NCI-H146 treated with DMSO at 0.1 percent for 48 hours (cell line): ENCODE measurements at regions not wholly inside any gene's neighbourhood (a gene's known extent, or its start where the extent isn't known, plus 50 kb on each side); places are given as distances from the start of the nearest gene placed in this dataset.
"Not testable (repeated sequence)": the region's sequence is repeated elsewhere in the genome, so short reads cannot be mapped to it uniquely, and the experiment has no call there.

Experiments
- DNase-seq: peaks from one replicate; lab custom pipeline; 2025; ENCODE audit not compliant: unreplicated experiment; lab: John Stamatoyannopoulos, UW

DNA sequence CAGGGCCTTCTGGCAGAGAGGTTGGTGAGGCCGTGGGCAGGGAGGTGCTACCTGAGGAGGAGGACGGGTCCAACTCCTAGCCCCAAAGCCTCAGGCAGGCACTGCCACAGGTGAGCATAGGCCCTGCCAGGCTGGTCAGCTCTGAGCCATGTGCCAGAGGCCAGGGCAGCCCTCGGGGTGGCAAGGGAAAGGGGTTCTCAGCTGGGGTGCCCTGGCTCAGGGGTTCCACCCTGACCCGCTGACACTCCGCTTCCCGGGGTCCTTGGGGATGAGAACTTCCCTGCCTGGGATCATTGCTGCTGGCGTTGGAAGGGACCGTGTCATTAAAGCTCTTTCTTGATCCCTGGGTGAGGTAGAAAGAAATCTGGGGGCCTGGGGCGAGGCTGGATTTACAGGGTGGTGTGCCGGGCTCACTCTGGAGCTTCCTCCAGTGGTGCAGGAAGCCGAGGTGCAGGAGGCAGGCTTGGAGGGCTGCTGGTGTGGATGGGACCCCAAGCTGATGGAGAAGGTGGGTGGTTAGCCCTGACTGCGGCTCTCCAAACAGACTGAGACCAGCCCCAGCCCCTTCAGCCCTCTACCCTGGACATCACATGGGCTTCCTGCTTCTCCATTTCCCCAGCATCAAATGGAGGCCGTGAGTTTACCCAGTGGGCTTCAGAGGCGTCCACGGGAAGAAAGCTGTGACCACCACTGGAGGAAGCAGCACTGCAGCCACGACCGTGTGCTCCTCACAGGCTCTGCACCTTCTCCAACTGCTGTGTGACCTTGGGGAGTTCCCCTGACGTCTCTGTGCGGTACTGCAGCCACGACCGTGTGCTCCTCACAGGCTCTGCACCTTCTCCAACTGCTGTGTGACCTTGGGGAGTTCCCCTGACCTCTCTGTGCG, 295.2 kb downstream of the NDUFA10 start:
- no peak for DNase-seq

DNA sequence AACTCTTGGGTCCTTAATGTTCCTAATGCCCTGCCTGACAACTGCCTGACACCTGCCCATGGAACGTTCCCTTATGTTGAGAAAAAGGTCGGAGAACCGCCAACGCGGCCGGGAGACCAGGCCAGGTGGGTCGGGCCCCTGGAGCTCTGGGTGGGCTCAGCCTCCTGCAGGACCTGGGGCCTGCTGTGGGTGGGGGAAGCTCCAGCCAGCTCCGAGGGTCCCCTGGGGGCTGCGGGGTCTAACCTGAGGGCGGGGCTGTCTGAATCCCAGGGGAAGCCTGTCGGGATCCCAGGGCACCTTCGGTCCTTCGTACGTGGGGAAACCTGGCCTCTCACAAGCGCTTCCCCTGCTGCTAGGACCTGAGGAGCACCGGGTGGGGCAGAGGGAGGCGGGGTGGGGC, 296.0 kb downstream of the NDUFA10 start:
- no peak for DNase-seq

DNA sequence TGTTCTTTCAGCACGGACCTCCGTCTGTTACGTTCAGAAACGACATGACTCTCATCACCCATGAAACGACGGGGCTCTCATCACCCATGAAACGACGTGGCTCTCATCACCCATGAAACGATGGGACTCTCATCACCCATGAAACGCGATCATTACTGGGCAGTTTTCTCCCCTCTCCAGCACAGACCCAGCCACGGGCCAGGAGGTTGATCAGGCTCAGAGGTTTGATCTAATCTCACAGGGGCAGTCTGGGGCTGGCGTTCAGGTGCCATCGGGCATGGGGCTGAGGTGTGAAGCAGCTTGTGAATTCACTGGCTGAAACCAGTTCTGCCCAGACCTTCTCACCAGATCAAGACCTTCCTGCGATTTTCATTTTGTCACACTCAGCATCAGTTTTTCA, 296.4 kb downstream of the NDUFA10 start:
- DNase-seq = no peak

DNA sequence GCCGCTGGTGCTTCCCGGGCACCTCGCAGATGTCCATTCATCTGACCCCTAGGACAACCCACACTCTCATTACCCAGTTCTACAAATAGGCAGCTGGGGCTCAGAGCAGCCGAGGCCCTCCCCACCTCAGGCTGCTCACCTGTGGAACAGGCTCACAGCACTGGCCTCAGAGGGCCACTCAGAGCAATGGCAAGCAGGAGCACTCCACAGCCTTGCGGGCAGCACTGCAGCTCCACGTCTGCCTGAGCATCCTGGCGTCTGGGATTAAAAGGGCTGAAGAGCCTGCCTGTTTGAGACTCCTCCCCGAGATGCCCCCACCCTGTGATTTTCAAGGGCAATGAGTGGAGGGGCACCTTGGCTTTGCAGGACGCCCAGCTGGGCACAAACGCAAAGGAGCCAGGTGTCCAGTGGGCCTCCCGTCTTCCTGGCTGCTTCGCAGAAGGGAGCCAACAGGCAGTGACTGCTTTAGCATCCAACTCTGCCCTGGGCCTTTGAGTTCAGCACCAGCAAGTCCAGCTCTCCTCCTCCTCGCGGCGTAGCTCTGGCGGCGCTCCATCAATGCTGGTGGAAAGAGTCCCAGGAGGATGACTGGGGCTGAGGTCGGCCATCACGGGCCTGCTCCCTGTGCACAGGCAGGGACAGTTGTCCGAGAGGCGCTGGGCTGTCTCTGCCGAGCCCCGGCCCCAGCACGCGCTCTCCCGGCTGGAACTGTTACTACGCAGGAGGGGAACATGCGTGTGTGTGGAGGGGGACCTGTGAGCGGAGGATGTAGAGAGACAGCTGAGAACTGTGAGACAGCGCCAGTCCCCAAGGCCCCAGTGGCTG, 297.2 kb downstream of the NDUFA10 start:
- no peak for DNase-seq

DNA sequence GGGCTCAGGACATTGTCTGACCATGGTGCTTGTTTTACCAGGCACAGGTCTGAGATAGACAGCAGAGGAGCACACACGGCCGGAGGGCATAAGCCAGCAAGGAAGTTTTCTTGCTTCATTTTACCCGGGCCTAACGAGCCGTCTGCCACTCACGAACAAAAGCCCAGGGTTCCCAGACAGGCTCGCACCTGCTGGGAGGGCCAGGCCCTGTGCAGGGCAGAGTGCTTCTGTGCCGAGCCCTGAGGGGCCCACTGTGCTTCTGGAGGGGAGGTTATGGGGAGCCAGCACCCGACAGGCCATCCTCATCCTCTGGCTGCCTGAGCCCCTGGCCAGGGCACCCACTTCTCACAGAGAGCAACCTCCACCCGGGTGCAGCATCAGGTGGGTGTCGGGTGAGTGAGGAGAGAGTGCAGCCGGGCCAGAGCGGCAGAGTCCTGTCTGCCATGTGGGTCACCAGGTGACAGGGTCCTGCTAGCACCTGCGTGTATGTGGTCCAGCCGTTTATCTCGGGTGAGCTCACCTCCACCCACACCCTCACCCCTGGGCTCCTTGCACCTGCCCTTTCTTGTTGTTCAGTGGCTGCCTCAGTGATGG, 297.9 kb downstream of the NDUFA10 start:
- DNase-seq = no peak

DNA sequence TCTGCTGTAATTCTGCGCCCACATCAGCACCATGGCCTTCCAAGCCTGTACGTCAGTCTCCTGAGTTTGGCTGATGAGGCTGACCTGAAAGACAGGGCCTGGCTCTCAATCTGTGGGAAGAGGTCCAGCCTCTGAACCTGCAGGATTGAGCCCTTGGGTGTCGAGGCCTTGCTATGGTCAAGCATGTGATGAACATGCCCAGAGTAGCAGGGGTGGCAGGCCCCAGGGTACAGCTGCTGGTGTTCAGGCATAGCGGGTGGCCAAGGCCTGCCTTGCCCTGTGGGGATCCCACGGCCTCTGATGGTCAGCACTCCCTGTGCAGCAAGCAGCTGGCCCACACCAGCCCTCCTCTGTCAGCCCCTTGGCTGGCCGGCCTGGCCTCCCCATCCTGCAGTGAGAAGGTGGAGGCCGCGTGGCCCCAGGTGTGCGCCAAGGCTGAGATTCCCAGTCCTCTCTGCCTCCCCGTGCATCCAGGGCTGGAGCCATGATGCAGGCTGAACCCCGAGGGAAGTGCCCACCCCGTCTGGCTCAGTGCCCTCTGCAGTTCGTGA, 298.4 kb downstream of the NDUFA10 start:
- no peak for DNase-seq

DNA sequence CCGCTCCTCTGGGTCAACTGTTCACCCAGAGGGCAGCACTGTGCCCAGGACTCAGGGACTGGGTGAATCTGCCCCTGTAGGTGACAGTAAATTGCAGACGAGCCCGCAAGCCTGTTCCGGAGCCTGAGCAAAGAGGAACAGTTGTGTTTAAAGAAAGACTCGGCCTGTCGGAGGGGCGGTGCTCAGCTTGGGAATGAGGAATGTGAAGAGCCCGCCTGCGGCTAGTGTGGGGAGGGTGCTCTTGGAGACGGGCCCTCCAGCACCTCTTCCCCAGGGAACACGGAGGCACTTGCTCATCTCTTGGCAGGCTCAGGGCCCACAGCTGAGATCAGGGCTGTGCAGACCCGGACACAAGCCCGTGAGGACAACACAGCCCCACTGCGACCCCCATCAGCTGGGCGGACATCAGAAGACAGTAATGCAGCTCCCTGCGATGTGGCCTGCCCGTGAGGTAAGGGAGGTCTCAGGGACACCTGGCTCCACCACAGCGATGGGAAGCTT, 299.0 kb downstream of the NDUFA10 start:
- no peak for DNase-seq

DNA sequence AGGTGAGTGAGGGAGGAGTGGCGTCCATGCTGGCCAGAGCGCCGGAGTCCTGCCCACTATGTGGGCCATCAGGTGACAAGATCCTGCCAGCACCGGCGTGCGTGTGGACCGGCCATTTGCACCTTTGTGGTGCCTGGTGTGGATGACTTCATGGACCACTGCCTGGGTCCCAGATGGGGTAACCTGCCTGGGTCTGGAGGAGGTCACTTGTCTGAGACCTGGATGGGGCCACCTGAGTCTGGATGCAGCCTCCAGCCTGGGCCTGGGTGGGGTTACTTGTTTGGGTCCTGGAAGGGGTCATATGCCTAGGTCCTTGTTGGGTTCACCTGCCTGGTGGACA, 299.6 kb downstream of the NDUFA10 start:
- DNase-seq = no peak

DNA sequence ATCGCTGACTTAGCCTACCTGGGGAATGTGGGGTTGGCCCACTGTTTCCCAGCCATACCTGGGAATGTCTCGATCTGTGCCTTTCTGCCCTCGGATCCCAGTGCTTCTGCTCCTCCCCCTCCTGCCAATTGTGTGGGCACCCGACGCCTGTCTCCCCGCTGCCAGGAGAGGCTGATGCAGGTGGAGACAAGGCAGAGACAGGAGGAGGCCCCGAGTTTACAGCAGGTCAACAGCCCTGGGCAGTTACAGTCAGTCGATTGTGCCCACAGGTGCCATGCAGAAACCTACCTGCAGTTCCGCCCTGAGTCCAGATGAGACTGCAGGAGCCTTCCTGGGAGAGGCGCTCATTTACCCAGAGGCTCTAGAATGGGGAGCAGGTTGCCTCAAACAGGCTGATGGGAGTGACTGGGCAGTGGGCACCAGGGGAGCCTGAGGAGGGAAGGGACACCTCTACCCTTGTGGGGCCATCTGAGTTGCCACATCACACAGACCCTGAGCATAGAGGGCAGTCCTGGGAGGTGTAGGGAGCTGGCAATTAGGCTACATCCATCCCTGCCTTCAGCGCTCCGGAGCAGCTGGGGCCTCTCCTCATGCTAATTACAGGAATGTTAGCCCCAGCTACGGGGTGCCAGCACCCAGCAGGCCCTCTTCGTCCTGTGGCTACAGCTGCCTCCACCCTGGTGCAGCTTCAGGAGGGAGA, 300.1 kb downstream of the NDUFA10 start:
- no peak for DNase-seq

DNA sequence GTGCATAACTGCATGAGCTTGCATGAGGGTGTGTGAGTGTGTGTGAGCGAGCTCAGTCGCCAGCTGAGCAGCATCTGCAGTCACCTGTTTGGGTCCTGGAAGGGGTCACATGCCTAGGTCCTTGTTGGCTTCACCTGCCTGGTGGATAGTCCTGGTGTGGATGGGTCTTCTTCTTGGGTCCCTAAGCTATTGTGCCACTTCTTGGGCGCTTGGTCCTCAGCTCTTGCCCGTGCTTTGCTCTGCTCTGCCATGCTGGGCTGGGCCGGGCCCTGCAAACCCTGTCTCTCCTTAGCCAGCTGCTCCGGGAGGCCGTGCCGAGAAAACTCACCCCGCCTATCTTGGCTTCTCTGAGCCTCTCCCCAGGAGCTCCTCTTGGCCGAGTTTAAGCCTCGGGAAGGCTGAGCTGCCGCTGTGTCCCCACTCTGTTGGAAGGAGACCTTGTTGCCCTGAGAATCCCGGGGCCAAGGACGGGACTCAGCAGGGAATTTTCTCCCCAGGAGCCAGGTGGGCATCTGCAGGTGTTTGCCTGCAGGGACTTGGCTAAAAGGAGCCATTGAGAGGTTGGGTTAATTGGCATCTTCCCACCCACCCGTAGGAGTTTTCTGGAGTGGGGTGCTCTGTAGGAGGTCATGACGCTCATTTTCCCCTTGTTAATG, 300.8 kb downstream of the NDUFA10 start:
- DNase-seq = no peak

DNA sequence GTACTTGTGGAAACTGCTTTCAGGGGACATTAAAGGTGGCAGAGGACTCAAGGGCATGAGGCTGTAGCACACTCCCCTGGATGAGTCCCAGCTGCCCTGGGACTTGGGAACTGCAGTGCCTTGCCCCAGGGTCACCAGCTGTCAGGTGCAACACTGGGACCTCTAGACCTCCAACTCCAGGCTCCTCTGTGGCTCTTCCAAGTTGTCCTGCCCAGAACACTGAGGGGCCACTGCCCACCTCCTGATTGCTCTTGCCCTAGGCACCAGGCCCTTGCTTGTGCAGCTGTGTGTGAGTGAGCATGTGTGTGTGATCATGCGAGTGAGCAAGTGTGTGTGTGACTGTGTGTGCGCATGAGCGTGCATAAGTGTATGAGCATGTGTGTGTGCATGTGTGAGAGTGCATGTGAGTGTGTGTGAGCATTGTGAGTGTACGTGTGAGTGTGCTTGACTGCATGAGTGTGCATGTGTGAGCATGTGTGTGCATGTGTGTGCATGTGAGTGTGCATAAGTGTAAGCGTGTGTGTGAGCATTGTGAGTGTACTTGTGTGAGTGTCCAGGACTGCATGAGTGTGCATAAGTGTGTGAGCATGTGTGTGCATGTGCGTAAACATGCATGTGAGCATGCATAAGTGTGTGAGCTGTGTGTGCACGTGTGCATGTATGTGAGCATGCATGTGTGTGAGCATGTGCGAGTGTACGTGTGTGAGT, 301.5 kb downstream of the NDUFA10 start:
- no peak for DNase-seq

DNA sequence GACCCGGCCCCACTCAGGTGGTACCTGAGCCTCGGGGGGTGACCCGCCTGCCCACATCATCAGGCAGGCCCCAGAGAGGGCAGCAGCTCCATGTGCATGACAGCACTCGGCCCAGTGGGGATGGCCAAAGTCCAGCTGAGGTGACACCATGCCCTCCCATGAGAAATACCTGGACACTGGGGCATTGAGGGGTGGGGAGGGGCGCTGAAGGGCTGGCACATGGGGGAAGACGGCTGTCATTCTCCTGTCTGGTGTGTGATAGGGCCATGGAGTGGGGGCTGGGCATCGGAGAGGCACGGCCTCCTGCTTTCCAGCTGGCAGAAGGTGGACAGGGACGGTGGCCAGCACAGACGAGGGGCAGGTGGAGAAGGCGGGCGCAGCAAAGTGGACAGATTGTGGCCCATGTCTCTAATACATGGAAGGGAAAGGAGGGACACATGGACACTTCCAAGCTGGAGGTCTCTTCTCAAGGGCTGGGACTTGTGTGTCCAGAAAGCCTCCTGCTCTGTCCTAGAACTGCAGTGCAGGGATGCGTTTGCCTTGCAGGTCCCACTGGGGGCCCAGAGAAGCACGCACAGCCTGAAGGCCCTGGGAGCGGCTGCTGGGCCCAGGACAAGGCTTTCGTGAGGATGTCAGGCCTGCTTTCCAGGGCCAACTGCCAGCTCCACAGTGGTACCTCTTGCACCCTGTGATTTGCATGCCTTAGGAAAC, 302.2 kb downstream of the NDUFA10 start:
- no peak for DNase-seq

DNA sequence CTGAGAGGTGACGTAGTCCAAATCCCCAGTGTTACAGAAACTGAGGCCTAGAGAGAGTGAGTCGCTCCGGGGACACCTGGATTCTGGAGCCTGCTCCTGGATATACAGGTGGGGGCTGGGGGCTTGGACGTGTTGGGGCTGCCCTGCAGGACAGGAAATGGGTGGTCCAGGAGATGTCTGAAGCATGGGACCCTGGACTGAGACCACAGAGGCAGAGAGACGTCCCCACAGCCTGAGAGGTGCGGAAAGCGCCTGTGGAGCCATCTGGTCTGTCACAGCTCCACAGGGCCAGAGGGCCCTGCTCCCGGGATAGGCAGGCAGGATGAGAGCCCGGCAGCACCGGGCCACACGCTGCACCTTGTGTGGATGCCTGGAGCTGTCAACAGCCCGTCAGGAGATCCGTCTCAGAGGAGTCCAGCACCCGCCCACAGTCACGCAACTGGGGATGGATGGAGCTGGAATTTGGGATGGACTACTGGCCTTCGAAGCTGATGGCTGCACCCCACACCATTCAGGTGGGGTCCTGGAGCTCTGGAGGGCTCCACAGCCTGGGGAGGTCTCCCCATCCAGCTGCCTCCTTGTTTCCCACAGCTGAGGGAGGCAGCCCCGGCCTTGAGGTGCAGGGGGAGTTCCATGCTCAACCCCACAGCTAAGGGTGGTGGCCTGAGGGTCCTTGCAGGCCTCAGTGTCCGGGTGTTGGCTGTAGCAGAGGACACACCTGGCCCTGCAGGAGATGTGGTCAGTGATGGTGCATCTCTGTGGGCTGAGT, 303.0 kb downstream of the NDUFA10 start:
- DNase-seq = no peak

DNA sequence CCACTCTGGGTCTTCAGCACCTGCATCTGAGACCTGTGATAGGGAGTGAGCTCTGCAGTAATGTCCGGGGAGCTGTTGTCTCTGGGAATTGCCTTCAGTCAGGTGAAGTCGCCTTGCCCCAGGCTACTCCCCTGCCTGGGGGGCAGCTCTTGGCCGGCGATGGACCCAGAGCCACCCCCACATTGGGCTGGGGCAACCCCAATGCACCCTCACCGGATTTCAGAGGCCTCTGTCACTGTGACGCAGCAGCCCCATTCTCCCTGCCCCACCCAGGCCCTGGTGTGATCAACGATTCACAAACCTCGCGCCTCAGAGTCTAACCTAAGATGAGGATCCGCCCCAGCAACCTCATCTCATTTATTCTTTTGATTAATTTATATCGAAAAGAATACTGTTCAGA, 303.6 kb downstream of the NDUFA10 start:
- no peak for DNase-seq

DNA sequence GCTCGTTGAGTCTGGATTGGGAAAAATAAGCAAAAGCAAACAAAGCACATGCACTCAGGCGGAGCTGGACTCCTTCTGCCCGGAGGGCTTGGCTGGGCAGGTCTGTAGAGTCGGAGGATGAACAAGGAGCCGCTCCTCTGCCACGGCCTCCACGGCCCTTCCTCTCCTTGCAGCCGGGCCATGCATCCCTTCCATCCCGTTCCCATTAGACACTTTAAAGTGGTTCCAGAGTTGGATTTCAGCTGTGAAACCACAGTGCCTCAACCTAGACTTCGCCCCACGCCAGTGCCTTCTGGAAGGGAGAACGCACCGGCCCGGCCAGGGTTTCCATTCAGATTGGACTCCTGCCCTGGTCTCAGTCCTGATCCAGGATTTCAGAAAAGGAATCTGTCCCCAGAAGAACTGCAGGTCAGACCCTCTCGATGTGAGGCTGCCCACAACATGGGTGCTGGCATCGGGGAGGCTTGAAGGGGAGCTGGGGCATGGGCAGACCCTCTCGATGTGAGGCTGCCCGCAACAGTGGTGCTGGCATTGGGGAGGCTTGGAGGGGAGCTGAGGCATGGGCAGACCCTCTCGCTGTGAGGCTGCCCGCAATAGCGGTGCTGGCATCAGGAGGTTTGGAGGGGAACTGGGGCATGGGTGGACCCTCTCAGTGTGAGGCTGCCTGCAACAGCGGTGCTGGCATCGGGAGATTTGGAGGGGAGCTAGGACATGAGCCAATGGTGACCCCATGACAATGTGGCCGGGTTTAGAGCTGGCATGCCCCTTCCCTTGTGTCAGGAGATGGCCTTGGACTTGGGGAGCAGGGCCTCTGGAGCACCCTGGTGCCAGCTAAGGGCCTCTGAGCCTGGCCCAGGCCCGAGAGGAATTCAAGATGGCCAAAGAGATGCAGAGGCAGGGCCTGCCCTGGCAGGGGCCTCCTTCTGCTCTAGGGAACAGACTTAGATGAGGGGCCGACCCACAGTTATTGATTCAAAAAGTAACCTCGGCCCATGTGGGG, 304.5 kb downstream of the NDUFA10 start:
- DNase-seq = no peak

DNA sequence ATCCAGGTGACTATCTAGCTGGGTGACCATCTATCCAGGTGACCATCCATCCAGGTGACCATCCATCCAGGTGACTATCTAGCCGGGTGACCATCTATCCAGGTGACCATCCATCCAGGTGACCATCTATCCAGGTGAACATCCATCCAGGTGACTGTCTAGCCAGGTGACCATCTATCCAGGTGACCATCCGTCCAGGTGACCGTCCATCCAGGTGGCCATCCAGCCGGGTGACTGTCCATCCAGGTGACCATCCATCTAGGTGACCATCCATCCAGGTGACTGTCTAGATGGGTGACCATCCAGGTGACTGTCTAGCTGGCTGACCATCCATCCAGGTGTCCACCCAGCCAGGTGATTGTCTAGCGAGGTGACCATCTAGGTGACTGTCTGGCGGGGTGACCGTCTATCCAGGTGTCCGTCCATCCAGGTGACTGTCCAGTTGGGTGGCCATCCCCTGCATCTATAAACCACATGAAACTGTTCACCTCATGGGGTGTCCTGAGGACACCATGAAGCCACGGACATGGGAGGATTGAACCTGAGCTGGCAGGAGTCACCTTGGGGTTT, 305.3 kb downstream of the NDUFA10 start:
- no peak for DNase-seq

DNA sequence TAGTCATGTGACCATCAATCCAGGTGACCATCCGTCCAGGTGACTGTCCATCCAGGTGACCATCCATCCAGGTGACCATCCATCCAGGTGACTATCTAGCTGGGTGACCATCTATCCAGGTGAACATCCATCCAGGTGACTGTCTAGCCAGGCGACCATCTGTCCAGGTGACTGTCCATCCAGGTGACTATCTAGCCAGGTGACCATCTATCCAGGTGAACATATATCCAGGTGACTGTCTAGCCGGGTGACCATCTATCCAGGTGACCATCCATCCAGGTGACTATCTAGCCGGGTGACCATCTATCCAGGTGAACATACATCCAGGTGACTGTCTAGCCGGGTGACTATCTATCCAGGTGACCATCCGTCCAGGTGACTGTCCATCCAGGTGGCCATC, 306.2 kb downstream of the NDUFA10 start:
- DNase-seq = not testable (repeated sequence)
